ENCODE measurements at regions not wholly inside any gene's neighbourhood (a gene's known extent, or its start where the extent isn't known, plus 50 kb on each side); places are given as distances from the start of the nearest gene placed in this dataset.

Small RNA genes lying in the stretch of these regions (microRNA-seq; reads per million reads assigned to microRNA genes)
- gene MIR1185-1 = 13.8 to 120 (median 58.0) reads per million in 43 experiments
- 0 to 8.8 (median 2.6) reads per million in 43 experiments for gene MIR1185-2
- 0 to 2.4 (median 0) reads per million in 43 experiments for gene MIR1193
- 0 to 4.6 (median 1.5) reads per million in 43 experiments for gene MIR1197
- gene MIR134 = 353 to 1,791 (median 716) reads per million in 43 experiments
- gene MIR154 = 63.1 to 2,340 (median 918) reads per million in 43 experiments
- gene MIR299 = 32.4 to 1,544 (median 485) reads per million in 43 experiments
- gene MIR300 = 0 reads per million in 43 experiments
- gene MIR323A = 442 to 2,535 (median 1,244) reads per million in 43 experiments
- gene MIR323B = 50.3 to 738 (median 236) reads per million in 43 experiments
- 0 to 2.5 (median 0.34) reads per million in 43 experiments for gene MIR329-1
- 0 to 1.2 (median 0) reads per million in 43 experiments for gene MIR329-2
- 437 to 3,762 (median 1,844) reads per million in 43 experiments for gene MIR369
- gene MIR376A1 = 2.9 to 114 (median 44.9) reads per million in 43 experiments
- 0 to 6.4 (median 2.1) reads per million in 43 experiments for gene MIR376A2
- gene MIR376B = 4.7 to 210 (median 78.4) reads per million in 43 experiments
- 84.8 to 3,047 (median 753) reads per million in 43 experiments for gene MIR376C
- gene MIR377 = 23.3 to 254 (median 102) reads per million in 43 experiments
- 1,610 to 10,302 (median 4,589) reads per million in 43 experiments for gene MIR379
- 6.0 to 1,163 (median 139) reads per million in 43 experiments for gene MIR380
- 115 to 2,703 (median 1,005) reads per million in 43 experiments for gene MIR381
- gene MIR382 = 620 to 4,717 (median 1,780) reads per million in 43 experiments
- 600 to 1,896 (median 1,199) reads per million in 43 experiments for gene MIR409
- 4,423 to 20,796 (median 8,511) reads per million in 43 experiments for gene MIR411
- gene MIR412 = 0.98 to 60.2 (median 23.3) reads per million in 43 experiments
- gene MIR485 = 256 to 2,138 (median 475) reads per million in 43 experiments
- 124 to 1,821 (median 639) reads per million in 43 experiments for gene MIR487A
- gene MIR487B = 5,478 to 47,350 (median 21,651) reads per million in 43 experiments
- 26.4 to 402 (median 186) reads per million in 43 experiments for gene MIR494
- gene MIR495 = 12.8 to 383 (median 164) reads per million in 43 experiments
- gene MIR496 = 1.3 to 36.1 (median 21.4) reads per million in 43 experiments
- 23.8 to 190 (median 92.1) reads per million in 43 experiments for gene MIR539
- gene MIR541 = 1.2 to 11.2 (median 5.4) reads per million in 43 experiments
- 32.8 to 292 (median 152) reads per million in 43 experiments for gene MIR543
- 0 to 1.8 (median 0.40) reads per million in 43 experiments for gene MIR544A
- 45.7 to 163 (median 94.0) reads per million in 43 experiments for gene MIR654
- gene MIR655 = 7.5 to 58.7 (median 30.1) reads per million in 43 experiments
- 19.0 to 717 (median 166) reads per million in 43 experiments for gene MIR656
- 18.8 to 121 (median 50.7) reads per million in 43 experiments for gene MIR668
- gene MIR758 = 49.9 to 224 (median 117) reads per million in 43 experiments
- 308 to 3,370 (median 1,630) reads per million in 43 experiments for gene MIR889
